HL-60/S4 treated with phorbol 12-myristate 13-acetate at 8.2 ng/mL for 4 days and 3 days (cell line): ENCODE measurements at regions not wholly inside any gene's neighbourhood (a gene's known extent, or its start where the extent isn't known, plus 50 kb on each side); places are given as distances from the start of the nearest gene placed in this dataset.

Experiments
- in situ Hi-C: fragments of 300-500 bp; cut with MboI; formaldehyde crosslinking; loops from 2 replicates; pipeline ENCODE4 v1.15.0; 2022; ENCODE audit warnings: low sequenced_read_pairs

DNA sequence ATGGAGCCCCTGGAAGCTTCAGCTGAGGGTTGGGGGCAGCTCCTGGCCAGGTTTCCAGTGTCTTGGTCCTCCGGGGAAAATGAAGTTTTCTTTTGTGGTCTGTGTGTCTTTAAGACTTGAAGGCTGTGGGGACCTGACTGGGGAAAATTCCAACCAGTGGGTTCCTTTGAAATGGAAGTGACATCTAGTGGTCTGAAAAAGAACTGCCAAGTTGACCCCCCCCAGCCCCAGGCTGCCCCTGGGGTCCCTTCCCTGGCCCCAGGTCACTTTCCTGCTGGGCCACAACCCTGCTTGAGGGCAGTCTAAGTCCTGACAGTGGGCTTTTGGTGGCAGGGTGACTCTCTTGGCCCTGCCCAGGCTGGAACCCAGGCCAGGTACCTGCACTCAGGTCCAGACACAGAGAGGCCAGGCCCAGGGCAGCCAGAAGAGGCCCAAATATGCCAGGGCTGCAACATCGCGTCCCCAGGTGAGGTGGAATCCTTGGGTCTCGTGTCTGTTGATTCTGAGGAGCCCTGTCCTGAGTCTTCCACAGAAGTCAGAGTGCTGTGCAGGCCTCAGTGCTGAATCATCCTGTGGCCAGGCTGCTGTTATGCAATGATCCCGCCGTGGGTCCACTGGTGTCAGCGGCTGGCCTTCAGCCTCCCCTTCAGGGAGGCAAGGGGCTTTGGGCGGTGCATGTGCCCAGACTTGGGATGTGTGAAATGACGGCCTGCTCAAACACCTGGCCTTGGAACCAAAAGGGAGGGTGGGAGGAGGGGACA, 68.4 kb downstream of the VEGFA start:
- in situ Hi-C loops, result no loop called here

DNA sequence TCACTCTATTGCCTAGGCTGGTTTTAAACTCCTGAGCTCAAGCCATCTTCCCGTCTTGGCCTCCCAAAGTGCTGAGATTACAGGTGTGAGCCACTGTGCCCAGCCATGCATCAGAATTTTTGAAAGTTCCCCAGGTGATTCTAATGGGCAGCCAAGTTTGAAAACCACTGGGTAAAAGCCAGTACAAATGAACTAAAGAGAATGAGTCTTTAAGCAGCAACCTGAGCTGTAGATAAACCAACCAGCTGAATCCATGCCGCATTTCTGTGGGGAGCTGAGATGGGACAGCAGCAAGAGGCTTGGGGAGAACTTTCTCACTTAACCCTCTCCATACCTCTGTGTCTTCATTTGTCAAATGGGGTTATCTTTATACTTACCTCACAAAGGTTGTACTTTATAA, 67.5 kb downstream of the VEGFA start:
- in situ Hi-C loops, result no loop called here

DNA sequence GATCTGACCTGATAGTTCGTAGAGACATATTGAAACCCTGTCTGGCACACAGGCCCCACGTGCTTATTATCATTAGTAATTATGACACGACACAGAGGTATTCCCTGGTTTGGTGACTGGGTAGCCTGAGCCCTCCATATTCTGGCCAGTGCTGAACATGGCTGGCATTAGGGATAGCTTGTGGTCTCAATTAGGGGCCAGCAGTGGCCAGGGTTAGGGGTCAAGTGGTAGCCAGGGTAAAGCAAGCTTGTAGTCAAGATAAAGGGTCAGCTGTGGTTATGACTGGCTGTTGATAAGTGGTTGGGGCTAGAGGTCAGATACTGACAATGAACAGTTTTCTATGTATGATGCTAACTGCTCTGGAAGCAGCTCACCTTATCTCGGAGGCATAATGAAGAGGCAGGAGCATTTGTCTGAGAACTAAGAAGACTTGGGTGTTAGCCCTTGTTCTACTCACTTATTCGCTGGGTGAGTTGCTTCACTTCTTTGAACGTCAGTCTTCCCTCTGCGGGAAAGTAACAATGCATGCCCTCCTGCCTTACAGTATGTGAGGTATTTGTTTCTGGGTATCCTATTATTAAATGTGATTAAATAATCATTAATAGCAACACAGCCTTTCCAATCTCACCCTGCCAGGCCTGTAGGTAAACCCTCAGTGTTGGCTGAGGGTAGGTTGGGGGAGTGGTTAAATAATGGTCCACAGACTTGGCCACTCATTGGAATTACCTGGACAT, 66.7 kb downstream of the VEGFA start:
- in situ Hi-C loops, result no loop called here
